ENCODE measurements at regions not wholly inside any gene's neighbourhood (a gene's known extent, or its start where the extent isn't known, plus 50 kb on each side); places are given as distances from the start of the nearest gene placed in this dataset.

- no peak overlapping the region for H3K4me3 ChIP-seq (ENCODE audit: low read depth, low read length)
- no peak for DNase-seq (ENCODE audit: low read depth)
- TF ChIP-seq, protein P1, sequence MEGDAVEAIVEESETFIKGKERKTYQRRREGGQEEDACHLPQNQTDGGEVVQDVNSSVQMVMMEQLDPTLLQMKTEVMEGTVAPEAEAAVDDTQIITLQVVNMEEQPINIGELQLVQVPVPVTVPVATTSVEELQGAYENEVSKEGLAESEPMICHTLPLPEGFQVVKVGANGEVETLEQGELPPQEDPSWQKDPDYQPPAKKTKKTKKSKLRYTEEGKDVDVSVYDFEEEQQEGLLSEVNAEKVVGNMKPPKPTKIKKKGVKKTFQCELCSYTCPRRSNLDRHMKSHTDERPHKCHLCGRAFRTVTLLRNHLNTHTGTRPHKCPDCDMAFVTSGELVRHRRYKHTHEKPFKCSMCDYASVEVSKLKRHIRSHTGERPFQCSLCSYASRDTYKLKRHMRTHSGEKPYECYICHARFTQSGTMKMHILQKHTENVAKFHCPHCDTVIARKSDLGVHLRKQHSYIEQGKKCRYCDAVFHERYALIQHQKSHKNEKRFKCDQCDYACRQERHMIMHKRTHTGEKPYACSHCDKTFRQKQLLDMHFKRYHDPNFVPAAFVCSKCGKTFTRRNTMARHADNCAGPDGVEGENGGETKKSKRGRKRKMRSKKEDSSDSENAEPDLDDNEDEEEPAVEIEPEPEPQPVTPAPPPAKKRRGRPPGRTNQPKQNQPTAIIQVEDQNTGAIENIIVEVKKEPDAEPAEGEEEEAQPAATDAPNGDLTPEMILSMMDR (IDR thresholded peaks at IDR 0.05; ENCODE audit: insufficient read depth, low read depth, low read length, missing control alignments) = no peak
Observed at GRCh38 chr22:42202669-42203068, 67.8 kb downstream of the TCF20 start.

DNA sequence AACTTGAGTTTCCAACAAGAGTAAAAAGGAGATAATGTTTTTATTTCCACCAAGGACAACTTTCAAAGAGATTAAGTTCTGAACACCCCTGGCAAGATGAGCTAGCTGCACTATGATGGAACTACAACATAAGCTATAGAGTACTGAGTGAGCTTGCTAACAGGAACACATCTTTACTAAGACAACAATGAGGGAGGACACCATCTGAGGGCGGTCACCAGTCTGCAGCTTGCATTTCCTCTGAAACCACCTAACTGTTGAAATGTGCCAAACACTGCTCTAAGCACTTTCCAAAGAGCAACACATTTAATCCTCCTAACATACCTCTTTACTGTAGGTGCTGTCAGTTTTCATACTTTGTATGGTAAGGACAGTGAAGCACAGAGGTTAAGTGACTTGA is 68.4 kb downstream of the TCF20 start:
- no peak for DNase-seq (ENCODE audit: low read depth)
- H3K4me3 ChIP-seq (ENCODE audit: low read depth, low read length) = no peak overlapping the region
- TF ChIP-seq, protein P1 (IDR thresholded peaks at IDR 0.05; ENCODE audit: insufficient read depth, low read depth, low read length, missing control alignments) = no peak

GRCh38 chr22:42199025-42199424 is 68.4 kb upstream of the CYP2D6 start:
- TF ChIP-seq, protein P1 (IDR thresholded peaks at IDR 0.05; ENCODE audit: insufficient read depth, low read depth, low read length, missing control alignments) = no peak
- no peak overlapping the region for H3K4me3 ChIP-seq (ENCODE audit: low read depth, low read length)
- DNase-seq (ENCODE audit: low read depth) = no peak

DNA sequence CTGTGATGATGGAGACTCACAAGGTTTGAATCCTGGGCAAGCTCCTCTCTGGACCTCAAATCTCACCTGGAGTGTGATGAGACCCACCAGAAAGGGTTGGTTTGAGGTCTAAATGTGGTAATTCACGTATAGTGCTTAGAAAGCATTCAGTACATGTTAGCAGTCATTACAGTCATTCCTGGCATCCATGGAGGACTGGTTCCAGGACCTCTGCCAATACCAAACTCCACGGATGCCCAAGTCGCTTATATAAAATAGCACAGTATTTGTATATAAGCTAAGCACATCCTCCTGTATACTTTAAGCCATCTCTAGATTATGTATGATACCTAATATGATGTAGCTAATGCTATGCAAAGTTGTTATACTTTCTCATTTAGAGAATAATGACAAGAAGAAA is 67.6 kb upstream of the CYP2D6 start:
- TF ChIP-seq, protein P1 (IDR thresholded peaks at IDR 0.05; ENCODE audit: insufficient read depth, low read depth, low read length, missing control alignments) = no peak
- no peak for DNase-seq (ENCODE audit: low read depth)
- no peak overlapping the region for H3K4me3 ChIP-seq (ENCODE audit: low read depth, low read length)

DNA sequence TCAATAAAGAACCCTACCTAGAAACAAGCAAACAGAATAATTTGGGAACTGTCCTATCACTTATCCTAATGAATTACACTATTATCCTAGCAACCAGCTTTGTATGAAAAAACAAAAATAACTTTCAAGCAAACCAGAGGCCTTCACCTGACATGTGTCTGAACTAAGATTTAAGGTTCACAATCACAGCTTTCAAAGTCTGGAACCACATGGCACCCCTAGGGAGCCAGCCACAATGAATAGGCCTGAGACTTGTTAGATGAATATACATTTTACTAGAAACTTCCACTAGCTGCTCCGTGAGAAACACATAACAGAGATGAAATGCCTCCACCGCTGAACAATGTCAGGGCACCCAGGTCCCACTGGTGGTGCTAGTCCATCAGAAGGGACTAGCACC is 65.8 kb upstream of the CYP2D6 start:
- no peak for DNase-seq (ENCODE audit: low read depth)
- TF ChIP-seq, protein P1 (IDR thresholded peaks at IDR 0.05; ENCODE audit: insufficient read depth, low read depth, low read length, missing control alignments) = no peak

GRCh38 chr22:42194953-42195352 is 64.3 kb upstream of the CYP2D6 start:
- TF ChIP-seq, protein P1 (IDR thresholded peaks at IDR 0.05; ENCODE audit: insufficient read depth, low read depth, low read length, missing control alignments) = no peak
- H3K4me3 ChIP-seq (ENCODE audit: low read depth, low read length) = no peak overlapping the region
- no peak for DNase-seq (ENCODE audit: low read depth)

More for the DNA sequence above, 65.8 kb upstream of the CYP2D6 start:
- no peak overlapping the region for H3K4me3 ChIP-seq (ENCODE audit: low read depth, low read length)

GRCh38 chr22:42194104-42194851 is 63.7 kb upstream of the CYP2D6 start:
- TF ChIP-seq, protein P1 (IDR thresholded peaks at IDR 0.05; ENCODE audit: insufficient read depth, low read depth, low read length, missing control alignments) = no peak
- no peak overlapping the region for H3K4me3 ChIP-seq (ENCODE audit: low read depth, low read length)
- DNase-seq (ENCODE audit: low read depth) = no peak
